Psoas muscle (tissue), 7 donors: ENCODE measurements at regions not wholly inside any gene's neighbourhood (a gene's known extent, or its start where the extent isn't known, plus 50 kb on each side); places are given as distances from the start of the nearest gene placed in this dataset.

Source experiments
- ATAC-seq, 4 donors: fragments of 200-7000 bp; cut with Tn5 transposase; one replicate each; pipeline ENCODE4 v1.9.1; 2020; ENCODE audit warnings: moderate library complexity in 3 of 4, mild to moderate bottlenecking in 2 of 4
- DNase-seq, 2 donors: peaks; one replicate each; pipeline ENCODE4 v3.0.0-alpha.2; 2020
- H3K27ac ChIP-seq: fragments of 200-600 bp; one replicate; pipeline ENCODE4 v1.8.0; 2022
- H3K27me3 ChIP-seq, 3 donors: fragments of 200-600 bp in 1 of 3; one replicate each; pipeline versions ENCODE4 v1.6.1 to v1.8.0; 2013 to 2022; ENCODE audit warnings: low read length in 2 of 3, mild to moderate bottlenecking in 2 of 3, moderate library complexity in 1 of 3; ENCODE audit not compliant: insufficient read depth in 3 of 3
- H3K36me3 ChIP-seq, 2 donors: fragments of 200-600 bp in 1 of 2; one replicate each; pipeline versions ENCODE4 v1.6.1 to v1.8.0; 2013 to 2022; ENCODE audit warnings: low read depth in 1 of 2, mild to moderate bottlenecking in 1 of 2, moderate library complexity in 1 of 2; ENCODE audit not compliant: insufficient read depth in 1 of 2
- H3K4me1 ChIP-seq: fragments of 200-600 bp; one replicate; pipeline ENCODE4 v1.8.0; 2022
- H3K4me3 ChIP-seq: fragments of 200-600 bp; one replicate; pipeline ENCODE4 v1.8.0; 2022; ENCODE audit warnings: mild to moderate bottlenecking
- H3K9me3 ChIP-seq: fragments of 200-600 bp; one replicate; pipeline ENCODE4 v1.8.0; 2022
- WGBS, 3 donors: extraction: QIAGEN DNeasy Blood & Tissue Kit; methylation state at CpG; one replicate each; pipeline versions ENCODE4 v1.1.6 to v1.1.7; 2013; 5-methylcytosine and 5-hydroxymethylcytosine counted together
- intact Hi-C, 2 donors: fragments of 100-400 bp; cut with DNase I; formaldehyde crosslinking; loops; one replicate each; pipeline versions ENCODE4 v1.11.0 to v1.14.2; 2022
- TF ChIP-seq, protein P1 (sequence below): fragments of 200-600 bp; IDR thresholded peaks from one replicate; pipeline ENCODE4 v1.8.0; 2022; ENCODE audit warnings: antibody characterized with exemption
- donor health status: healthy with polysubstance abuse.
- donor health status: DM: no; HTN: no; CAD: no; lungs with moderate emphysema.
- donor health status: Bipolar disorder and iron deficiency.
- donor health status: healthy.
- donor health status: DM: yes; HTN: yes; CAD: no.
- donor health status: DM: no; HTN: no; CAD: no.
- donor health status: DM: yes; HTN: yes; CAD: no.

DNA sequence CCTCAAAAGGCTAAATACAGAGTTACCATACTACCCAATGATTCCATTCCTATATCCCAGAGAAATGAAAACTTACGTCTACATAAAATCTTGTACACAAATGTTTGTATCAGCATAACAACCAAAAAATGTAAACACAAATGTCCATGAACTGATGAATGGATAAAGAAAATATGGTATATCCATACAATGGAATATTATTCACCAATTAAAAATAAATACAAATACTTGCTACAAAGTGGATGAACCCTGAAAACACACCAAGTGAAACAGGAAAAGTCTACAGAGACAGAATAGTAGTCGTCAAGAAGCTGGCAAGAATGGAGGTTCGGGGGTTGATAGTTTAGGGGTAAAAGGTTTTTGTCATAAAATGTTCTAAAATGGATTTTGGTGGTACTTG, 54.0 kb upstream of the ANKRD28 start:
- Histone ChIP-seq H3K4me3 (no peak overlapping the region), H3K36me3 (no peaks in the 10 kb centered on the region), H3K4me1 (peaks cover 29% of the 10 kb centered on the region), H3K27me3 (no peaks in the 10 kb centered on the region), H3K9me3 (peaks cover 6% of the 10 kb centered on the region), H3K27ac (no peak overlapping the region)
- no peak for DNase-seq
- WGBS, 3 donors = 97 to 100% (median 98%) methylated on average over 3 of the region's 3 CpGs
- TF ChIP-seq, protein P1, sequence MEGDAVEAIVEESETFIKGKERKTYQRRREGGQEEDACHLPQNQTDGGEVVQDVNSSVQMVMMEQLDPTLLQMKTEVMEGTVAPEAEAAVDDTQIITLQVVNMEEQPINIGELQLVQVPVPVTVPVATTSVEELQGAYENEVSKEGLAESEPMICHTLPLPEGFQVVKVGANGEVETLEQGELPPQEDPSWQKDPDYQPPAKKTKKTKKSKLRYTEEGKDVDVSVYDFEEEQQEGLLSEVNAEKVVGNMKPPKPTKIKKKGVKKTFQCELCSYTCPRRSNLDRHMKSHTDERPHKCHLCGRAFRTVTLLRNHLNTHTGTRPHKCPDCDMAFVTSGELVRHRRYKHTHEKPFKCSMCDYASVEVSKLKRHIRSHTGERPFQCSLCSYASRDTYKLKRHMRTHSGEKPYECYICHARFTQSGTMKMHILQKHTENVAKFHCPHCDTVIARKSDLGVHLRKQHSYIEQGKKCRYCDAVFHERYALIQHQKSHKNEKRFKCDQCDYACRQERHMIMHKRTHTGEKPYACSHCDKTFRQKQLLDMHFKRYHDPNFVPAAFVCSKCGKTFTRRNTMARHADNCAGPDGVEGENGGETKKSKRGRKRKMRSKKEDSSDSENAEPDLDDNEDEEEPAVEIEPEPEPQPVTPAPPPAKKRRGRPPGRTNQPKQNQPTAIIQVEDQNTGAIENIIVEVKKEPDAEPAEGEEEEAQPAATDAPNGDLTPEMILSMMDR = no peak
- intact Hi-C loops = loop anchor here in 1 of 2 donors (10.0 kb wide), 1 partner anchor 53 kb away; no protein-coding TSS in a partner anchor
- no peak for ATAC-seq

DNA sequence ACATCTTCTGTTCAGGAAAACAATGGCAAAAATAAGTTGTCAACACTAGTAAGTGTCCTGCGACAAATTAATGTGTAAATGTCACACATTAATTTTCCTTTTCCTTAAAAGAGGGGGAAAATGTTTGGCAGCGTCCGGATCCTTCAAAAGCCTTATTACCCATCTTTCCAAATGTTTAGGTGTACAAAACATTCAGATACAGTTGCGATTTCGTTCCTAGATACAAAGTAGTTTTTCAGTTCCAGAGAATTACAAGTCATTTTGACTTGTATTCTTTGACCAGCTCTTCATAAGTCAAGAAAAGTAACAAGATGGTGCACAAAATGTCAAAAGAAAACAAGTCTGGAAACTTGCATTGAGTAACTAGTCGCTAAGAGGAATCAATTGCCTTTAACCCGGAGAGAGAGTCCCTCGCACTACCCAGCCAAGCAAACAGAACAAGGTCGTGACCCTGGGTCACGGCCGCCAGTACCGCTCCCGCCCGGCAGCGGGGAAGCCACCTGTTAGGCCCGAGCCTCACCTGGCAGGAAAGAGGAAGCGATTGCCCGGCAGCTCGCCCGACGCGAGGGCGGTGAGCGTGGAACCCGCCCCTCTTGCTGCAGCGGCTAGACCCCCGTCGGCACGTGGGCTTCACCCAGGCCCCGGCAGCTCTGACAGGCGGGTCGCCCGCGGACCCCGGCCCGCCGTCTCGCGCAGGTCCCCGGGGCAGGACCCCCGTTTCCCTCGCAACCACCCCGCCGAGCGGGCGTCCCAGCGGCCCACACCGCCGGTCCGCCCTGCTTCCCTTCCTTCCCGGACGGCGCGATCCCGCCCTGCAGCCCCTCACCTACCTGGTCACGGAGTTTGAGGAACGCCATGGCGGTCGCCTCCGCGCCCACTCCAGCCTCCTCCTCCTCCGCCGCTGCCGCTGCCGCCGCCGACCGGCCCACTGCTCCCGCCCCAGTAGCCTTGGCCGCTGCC, 61.0 kb upstream of the ANKRD28 start:
- 3 to 4% (median 4%) methylated on average over 50 to 70 of the region's 70 CpGs for WGBS, 3 donors
- H3K27ac ChIP-seq = peak overlapping the region; percentile 91
- no peaks in the 10 kb centered on the region for H3K36me3 ChIP-seq
- peak; percentile 34 to 70 (median 59) for ATAC-seq
- TF ChIP-seq, protein P1 = peak; percentile 14
- no peaks in the 10 kb centered on the region for H3K9me3 ChIP-seq
- intact Hi-C loops = loop anchor here (5.0 to 10.0 kb wide), 3 partner anchors 37 to 108 kb away; no protein-coding TSS in a partner anchor
- peak overlapping the region; percentile 98 for H3K4me3 ChIP-seq
- no peaks in the 10 kb centered on the region for H3K27me3 ChIP-seq
- DNase-seq = peak; percentile 34 to 74
- peaks cover 30% of the 10 kb centered on the region for H3K4me1 ChIP-seq

DNA sequence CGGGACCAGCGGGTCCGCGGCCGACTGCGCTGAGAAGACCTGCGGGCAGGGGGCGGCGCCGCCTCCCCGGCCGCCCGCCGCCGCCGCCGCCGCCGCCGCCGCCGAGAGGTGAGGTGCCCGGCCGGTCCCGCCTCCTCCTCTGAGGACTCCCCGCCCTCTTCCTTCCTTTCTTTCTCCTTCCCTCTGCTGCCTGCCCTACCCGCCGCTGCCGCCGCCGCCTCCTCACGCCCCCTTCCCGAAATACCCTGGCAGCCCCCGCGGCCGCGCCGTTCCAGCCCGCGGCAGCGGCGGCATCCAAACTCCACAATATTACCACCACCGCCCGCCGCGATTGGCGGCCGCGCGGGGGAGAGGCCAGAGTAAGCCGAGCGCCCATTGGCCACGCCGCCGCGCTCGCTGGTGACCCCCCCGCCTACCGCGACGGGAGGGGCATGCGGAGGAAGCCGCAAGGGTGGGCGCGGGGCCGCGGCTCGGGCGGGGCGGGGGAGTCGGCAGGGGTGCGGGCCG, 61.8 kb upstream of the ANKRD28 start:
- H3K27ac ChIP-seq = peak overlapping the region; percentile 91
- no peaks in the 10 kb centered on the region for H3K9me3 ChIP-seq
- WGBS, 3 donors = 0 to 1% (median 0%) methylated on average over 39 to 71 of the region's 73 CpGs
- H3K27me3 ChIP-seq = no peaks in the 10 kb centered on the region
- ATAC-seq = peak; percentile 91 to 96 (median 94)
- no peaks in the 10 kb centered on the region for H3K36me3 ChIP-seq
- TF ChIP-seq, protein P1 = no peak
- peak; percentile 89 to 94 for DNase-seq
- intact Hi-C loops = loop anchor here (5.0 to 10.0 kb wide), 4 partner anchors 37 to 108 kb away; no protein-coding TSS in a partner anchor
- peaks cover 30% of the 10 kb centered on the region for H3K4me1 ChIP-seq
- H3K4me3 ChIP-seq = peak overlapping the region; percentile 98

DNA sequence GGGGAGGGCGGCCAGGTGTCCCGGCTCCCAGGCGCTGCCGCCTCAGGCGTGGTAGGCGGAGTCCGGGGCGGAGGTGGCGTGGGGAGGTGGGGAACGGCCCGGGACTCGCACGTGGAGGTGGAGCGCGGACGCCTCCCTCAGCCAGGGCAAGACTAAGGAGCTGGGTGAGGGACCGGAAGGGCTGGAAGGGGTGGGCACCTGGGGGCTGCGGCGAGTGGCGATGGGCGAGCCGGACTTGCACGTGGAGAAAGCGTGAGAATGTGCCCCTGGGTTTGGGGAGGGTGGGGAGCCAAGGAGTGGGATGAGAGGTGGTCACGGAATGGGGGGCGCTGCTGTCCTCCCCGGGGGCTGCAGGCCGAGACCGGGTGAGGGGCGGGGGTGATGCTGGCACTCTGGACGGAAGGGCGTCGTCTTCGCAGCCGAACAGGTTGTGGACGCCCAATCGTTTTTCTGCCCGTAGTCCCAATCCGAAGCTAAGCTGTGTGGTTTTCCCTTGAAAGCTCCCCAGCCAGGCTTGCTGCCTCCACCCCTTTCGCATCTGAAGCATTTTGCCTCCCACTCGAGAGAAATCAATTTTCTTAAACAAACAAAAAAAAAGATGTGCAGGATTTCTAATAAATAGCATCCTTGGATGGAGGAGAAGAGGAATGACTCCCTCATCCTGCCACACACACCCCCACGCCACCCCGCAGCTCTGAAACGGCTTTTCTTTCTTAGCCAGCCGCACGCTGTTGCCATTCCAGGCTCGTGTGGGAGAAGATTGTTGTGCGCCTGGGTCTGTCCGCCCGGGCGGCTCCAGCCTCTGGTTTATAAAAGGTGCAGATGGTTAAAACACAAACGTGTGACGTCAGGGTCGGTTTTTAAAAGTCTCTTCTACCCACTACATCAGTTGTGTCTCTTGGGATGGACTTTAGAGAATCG, 62.5 kb upstream of the ANKRD28 start:
- Histone ChIP-seq H3K36me3 (no peaks in the 10 kb centered on the region), H3K27me3 (no peaks in the 10 kb centered on the region), H3K27ac (peak overlapping the region; percentile 91), H3K9me3 (no peaks in the 10 kb centered on the region), H3K4me1 (peaks cover 29% of the 10 kb centered on the region), H3K4me3 (peak overlapping the region; percentile 98)
- peak; percentile 35 to 49 for DNase-seq
- ATAC-seq = peak; percentile 68 to 77 (median 72)
- intact Hi-C loops = loop anchor here in 1 of 2 donors (5.0 kb wide), 1 partner anchor 42 kb away; no protein-coding TSS in a partner anchor
- TF ChIP-seq, protein P1 = no peak
- 1% methylated on average over 48 to 55 of the region's 55 CpGs for WGBS, 3 donors
